ENCODE measurements at regions not wholly inside any gene's neighbourhood (a gene's known extent, or its start where the extent isn't known, plus 50 kb on each side); places are given as distances from the start of the nearest gene placed in this dataset.

GRCh38 chr1:869499-870244 is 54.1 kb upstream of the SAMD11 start (continued):
- TF ChIP-seq CUX1 (IDR thresholded peaks at IDR 0.05; ENCODE audit: insufficient replicate concordance, low read depth, low read length) (no peak), CTCF (IDR thresholded peaks at IDR 0.05 in 2 of 3, conservative IDR thresholded peaks at IDR 0.05 in 1 of 3; ENCODE audit: control insufficient read depth in 2 of 3, extremely low read depth in 1 of 3, insufficient read depth in 1 of 3, low read depth in 3 of 3, low read length in 3 of 3) (peak; percentile 66 to 68 (median 66); a peak in 5 of 6 replicates), SRF (IDR thresholded peaks at IDR 0.05; ENCODE audit: low read depth in 2 of 2, low read length in 2 of 2) (no peak), RELB (IDR thresholded peaks at IDR 0.05; ENCODE audit: low read depth) (no peak), CBX5 (IDR thresholded peaks at IDR 0.05; ENCODE audit: low read depth) (no peak), SKIL (IDR thresholded peaks at IDR 0.05; ENCODE audit: low read depth, poor library complexity, severe bottlenecking) (no peak), CBFB (IDR thresholded peaks at IDR 0.05; ENCODE audit: low read depth) (no peak), E2F8 (IDR thresholded peaks at IDR 0.05; ENCODE audit: low read depth, partially characterized antibody) (no peak), TBL1XR1 (IDR thresholded peaks at IDR 0.05; ENCODE audit: low read depth, low read length) (no peak), RUNX3 (IDR thresholded peaks at IDR 0.05; ENCODE audit: low read length) (no peak)
